Thoracic aorta (tissue), 2 donors: ENCODE measurements at regions not wholly inside any gene's neighbourhood (a gene's known extent, or its start where the extent isn't known, plus 50 kb on each side); places are given as distances from the start of the nearest gene placed in this dataset.

ENCODE experiments used
- ATAC-seq: fragments of 150-250 bp; one replicate; pipeline ENCODE4 v1.8.0; 2017; ENCODE audit warnings: low read depth; ENCODE audit not compliant: insufficient number of reproducible peaks, low FRiP score
- DNase-seq: peaks from one replicate; pipeline ENCODE4 v3.0.0-alpha.2; 2020; ENCODE audit warnings: low spot score
- H3K27ac ChIP-seq, 2 donors: fragments of 200-600 bp; sonication (generic); 1 replicate in 1 of 2; 2 replicates in 1 of 2; pipeline ENCODE4 v1.5.1; 2016; ENCODE audit warnings: mild to moderate bottlenecking in 2 of 2, moderate library complexity in 2 of 2
- H3K27me3 ChIP-seq: fragments of 200-600 bp; sonication (generic); replicated peaks from 2 replicates; pipeline ENCODE4 v1.6.0; 2016; ENCODE audit warnings: mild to moderate bottlenecking; ENCODE audit not compliant: insufficient read depth
- H3K36me3 ChIP-seq: fragments of 200-600 bp; sonication (generic); one replicate; pipeline ENCODE4 v1.5.1; 2016
- H3K4me1 ChIP-seq, 2 donors: fragments of 200-600 bp; sonication (generic); 1 replicate in 1 of 2; 2 replicates in 1 of 2; pipeline versions ENCODE4 v1.5.1 to v1.6.0; 2016; ENCODE audit warnings: low read depth in 2 of 2, mild to moderate bottlenecking in 1 of 2; ENCODE audit not compliant: control insufficient read depth in 1 of 2
- H3K4me3 ChIP-seq: fragments of 200-600 bp; sonication (generic); 2 replicates; pipeline ENCODE4 v1.5.1; 2016; ENCODE audit warnings: mild to moderate bottlenecking
- H3K9me3 ChIP-seq: fragments of 200-600 bp; sonication (generic); 2 replicates; pipeline ENCODE4 v1.5.1; 2016
- TF ChIP-seq, protein P1 (sequence below): fragments of 200-600 bp; sonication (generic); IDR thresholded peaks from one replicate; pipeline ENCODE4 v1.5.1; 2019; ENCODE audit warnings: antibody characterized with exemption

DNA sequence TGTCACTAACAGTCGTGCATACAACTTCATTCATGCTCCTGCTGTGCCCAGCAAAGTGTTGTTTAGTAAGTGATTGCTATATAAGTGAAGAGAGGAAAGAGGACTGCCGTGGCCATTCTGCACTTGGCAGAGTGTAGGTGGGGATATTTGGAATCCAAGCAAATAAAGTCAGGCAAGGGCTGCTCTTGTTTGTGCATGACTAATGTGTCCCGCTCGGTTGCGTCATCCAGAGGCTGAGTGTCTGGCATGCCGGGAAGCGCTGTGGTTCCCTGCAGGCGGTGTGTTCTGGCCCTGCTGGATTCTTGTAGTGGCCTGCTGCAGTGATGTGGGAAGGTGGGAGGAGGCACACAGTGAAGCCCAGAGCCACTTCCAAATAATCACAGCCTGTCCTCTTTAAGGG, 136.9 kb upstream of the ANKH start:
- Histone ChIP-seq H3K9me3 (no peaks in the 10 kb centered on the region), H3K27me3 (no peaks in the 10 kb centered on the region), H3K36me3 (no peaks in the 10 kb centered on the region), H3K27ac (peak overlapping the region; percentile 95 to 96), H3K4me3 (peak overlapping the region; percentile 47), H3K4me1 (peaks cover 33 to 58% of the 10 kb centered on the region in 2 donors)
- ATAC-seq (peak; percentile 89), DNase-seq (peak; percentile 93)
- TF ChIP-seq, protein P1, sequence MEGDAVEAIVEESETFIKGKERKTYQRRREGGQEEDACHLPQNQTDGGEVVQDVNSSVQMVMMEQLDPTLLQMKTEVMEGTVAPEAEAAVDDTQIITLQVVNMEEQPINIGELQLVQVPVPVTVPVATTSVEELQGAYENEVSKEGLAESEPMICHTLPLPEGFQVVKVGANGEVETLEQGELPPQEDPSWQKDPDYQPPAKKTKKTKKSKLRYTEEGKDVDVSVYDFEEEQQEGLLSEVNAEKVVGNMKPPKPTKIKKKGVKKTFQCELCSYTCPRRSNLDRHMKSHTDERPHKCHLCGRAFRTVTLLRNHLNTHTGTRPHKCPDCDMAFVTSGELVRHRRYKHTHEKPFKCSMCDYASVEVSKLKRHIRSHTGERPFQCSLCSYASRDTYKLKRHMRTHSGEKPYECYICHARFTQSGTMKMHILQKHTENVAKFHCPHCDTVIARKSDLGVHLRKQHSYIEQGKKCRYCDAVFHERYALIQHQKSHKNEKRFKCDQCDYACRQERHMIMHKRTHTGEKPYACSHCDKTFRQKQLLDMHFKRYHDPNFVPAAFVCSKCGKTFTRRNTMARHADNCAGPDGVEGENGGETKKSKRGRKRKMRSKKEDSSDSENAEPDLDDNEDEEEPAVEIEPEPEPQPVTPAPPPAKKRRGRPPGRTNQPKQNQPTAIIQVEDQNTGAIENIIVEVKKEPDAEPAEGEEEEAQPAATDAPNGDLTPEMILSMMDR = no peak

DNA sequence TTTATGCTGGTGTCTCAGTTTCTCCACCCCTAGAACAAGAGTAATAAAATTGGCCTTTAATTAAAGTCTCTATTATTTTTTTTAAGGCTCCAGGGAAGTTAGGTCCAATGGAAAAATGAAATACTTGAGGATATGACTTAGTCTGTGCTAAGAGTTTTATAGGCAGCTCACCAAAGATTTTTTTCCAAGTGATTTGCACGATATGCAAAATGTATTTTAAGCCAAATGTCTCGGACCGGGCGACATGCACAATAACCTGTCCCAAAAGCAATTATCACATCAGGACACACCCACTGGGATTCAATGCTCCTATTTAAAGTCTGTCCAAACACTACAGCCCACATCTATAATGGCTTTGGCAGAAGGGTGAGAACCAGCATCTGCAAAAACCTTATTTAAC, 136.1 kb upstream of the ANKH start:
- Histone ChIP-seq H3K27me3 (no peaks in the 10 kb centered on the region), H3K27ac (peak overlapping the region; percentile 95 to 96), H3K4me1 (peaks cover 33 to 56% of the 10 kb centered on the region in 2 donors), H3K36me3 (no peaks in the 10 kb centered on the region), H3K4me3 (peak overlapping the region; percentile 47), H3K9me3 (no peaks in the 10 kb centered on the region)
- DNase-seq (no peak), ATAC-seq (no peak)
- TF ChIP-seq, protein P1 = no peak

DNA sequence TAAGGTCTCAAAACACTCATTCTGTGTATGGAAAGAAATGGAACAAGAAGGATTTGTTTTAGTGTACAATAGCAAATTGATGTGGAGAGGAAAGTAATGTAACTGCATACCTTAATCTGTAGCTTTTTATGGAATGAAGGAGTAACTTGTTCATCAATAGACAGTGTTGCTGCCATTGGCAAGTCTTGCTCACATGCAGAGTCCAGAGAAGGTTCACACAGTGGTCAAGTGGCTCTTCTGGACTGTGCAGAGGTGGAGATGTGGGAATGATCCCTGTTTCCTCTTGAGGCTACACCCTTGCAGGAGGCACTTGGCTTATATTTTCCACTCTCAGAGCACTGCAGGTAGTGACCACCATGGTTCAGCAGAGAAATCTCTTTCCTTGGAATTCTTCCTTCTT, 132.9 kb upstream of the ANKH start:
- ATAC-seq (no peak), DNase-seq (no peak)
- no peaks in the 10 kb centered on the region for H3K9me3 ChIP-seq
- H3K4me1 ChIP-seq = peaks cover 25 to 40% of the 10 kb centered on the region in 2 donors
- no peaks in the 10 kb centered on the region for H3K27me3 ChIP-seq
- no peak overlapping the region for H3K4me3 ChIP-seq
- no peaks in the 10 kb centered on the region for H3K36me3 ChIP-seq
- TF ChIP-seq, protein P1 = no peak
- H3K27ac ChIP-seq = no peak overlapping the region

DNA sequence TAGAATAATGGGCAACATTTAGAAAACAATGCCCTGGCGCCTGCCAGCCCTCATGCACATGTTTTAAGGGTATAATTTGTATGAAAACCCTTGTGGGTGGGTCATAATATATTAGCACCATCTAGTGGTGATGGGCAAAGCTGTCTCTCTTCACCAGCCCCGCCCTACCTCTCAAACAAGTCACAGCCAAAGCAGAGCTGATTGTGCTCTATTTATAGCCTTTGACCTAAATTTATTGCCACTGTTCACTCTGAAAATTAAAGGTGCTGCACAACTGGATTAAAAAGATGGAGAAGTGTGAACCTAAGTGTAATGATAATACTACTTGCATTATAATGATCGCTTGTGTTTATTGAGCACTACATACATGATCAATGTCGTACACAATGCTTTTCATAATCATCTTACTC, 131.9 kb upstream of the ANKH start:
- H3K4me1 ChIP-seq = peaks cover 16 to 30% of the 10 kb centered on the region in 2 donors
- no peak overlapping the region for H3K4me3 ChIP-seq
- H3K36me3 ChIP-seq = no peaks in the 10 kb centered on the region
- TF ChIP-seq, protein P1 = peak; percentile 74
- DNase-seq (no peak), ATAC-seq (peak; percentile 61)
- no peaks in the 10 kb centered on the region for H3K27me3 ChIP-seq
- H3K27ac ChIP-seq = no peak overlapping the region
- no peaks in the 10 kb centered on the region for H3K9me3 ChIP-seq

DNA sequence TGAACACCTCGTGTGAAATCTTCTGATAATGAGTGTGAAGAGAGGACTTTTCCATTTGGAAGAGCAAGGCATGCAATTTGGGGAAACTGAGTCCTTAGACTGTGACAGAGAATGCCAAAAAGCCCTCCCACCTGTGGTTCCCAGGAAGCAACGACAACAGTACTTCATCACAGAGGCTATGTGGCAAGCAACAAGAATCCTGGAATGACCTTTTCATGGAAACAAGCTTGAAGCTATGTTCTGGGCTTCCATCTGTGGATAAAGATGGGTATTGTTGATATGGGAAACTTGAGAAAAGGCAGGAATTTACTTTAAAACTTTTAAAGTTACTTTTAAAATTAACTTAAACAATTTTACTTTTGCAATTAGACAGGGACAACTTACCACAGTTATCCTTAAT, 131.2 kb upstream of the ANKH start:
- Histone ChIP-seq H3K9me3 (no peaks in the 10 kb centered on the region), H3K4me3 (no peak overlapping the region), H3K27me3 (no peaks in the 10 kb centered on the region), H3K4me1 (peaks cover 9 to 22% of the 10 kb centered on the region in 2 donors), H3K27ac (no peak overlapping the region), H3K36me3 (no peaks in the 10 kb centered on the region)
- TF ChIP-seq, protein P1 = no peak
- DNase-seq = no peak
- ATAC-seq = no peak
